ENCODE measurements at regions not wholly inside any gene's neighbourhood (a gene's known extent, or its start where the extent isn't known, plus 50 kb on each side); places are given as distances from the start of the nearest gene placed in this dataset.
"Not testable (repeated sequence)": the region's sequence is repeated elsewhere in the genome, so short reads cannot be mapped to it uniquely, and the experiment has no call there.

GRCh38 chr15:20473465-20473864, 68.1 kb downstream of the GOLGA6L6 start:
- not testable (repeated sequence) for DNase-seq (ENCODE audit: insufficient read length, low spot score); FAIRE-seq

GRCh38 chr15:20472983-20473382, 68.6 kb downstream of the GOLGA6L6 start:
- FAIRE-seq; DNase-seq (ENCODE audit: insufficient read length, low spot score): not testable (repeated sequence)

- not testable (repeated sequence) for DNase-seq (ENCODE audit: insufficient read length, low spot score)
These were observed 70.8 kb downstream of the GOLGA6L6 start for GRCh38 chr15:20470810-20471209.

GRCh38 chr15:20441138-20441537, 100.5 kb downstream of the GOLGA6L6 start:
- FAIRE-seq; DNase-seq (ENCODE audit: insufficient read length, low spot score): not testable (repeated sequence)

More at GRCh38 chr15:20470810-20471209, 70.8 kb downstream of the GOLGA6L6 start:
- FAIRE-seq: not testable (repeated sequence)

- not testable (repeated sequence) for FAIRE-seq; DNase-seq (ENCODE audit: insufficient read length, low spot score)
These were observed 101.2 kb downstream of the GOLGA6L6 start for GRCh38 chr15:20440390-20440789.

- FAIRE-seq; DNase-seq (ENCODE audit: insufficient read length, low spot score): not testable (repeated sequence)
These were observed 102.5 kb downstream of the GOLGA6L6 start for GRCh38 chr15:20439111-20439510.

GRCh38 chr15:20438255-20438654, 103.3 kb downstream of the GOLGA6L6 start:
- DNase-seq (ENCODE audit: insufficient read length, low spot score); FAIRE-seq: not testable (repeated sequence)

GRCh38 chr15:20433468-20433867, 108.1 kb downstream of the GOLGA6L6 start:
- DNase-seq (ENCODE audit: insufficient read length, low spot score): not testable (repeated sequence)

GRCh38 chr15:20430495-20430894, 111.1 kb downstream of the GOLGA6L6 start:
- FAIRE-seq; DNase-seq (ENCODE audit: insufficient read length, low spot score): not testable (repeated sequence)

More at GRCh38 chr15:20433468-20433867, 108.1 kb downstream of the GOLGA6L6 start:
- FAIRE-seq: not testable (repeated sequence)

GRCh38 chr15:20420710-20421109, 120.9 kb downstream of the GOLGA6L6 start:
- FAIRE-seq; DNase-seq (ENCODE audit: insufficient read length, low spot score): not testable (repeated sequence)

GRCh38 chr15:20416618-20417017, 125.0 kb downstream of the GOLGA6L6 start:
- DNase-seq (ENCODE audit: insufficient read length, low spot score); FAIRE-seq: not testable (repeated sequence)

GRCh38 chr15:20409667-20410198, 131.9 kb downstream of the GOLGA6L6 start:
- FAIRE-seq; DNase-seq (ENCODE audit: insufficient read length, low spot score): not testable (repeated sequence)

GRCh38 chr15:20409247-20409646, 132.4 kb downstream of the GOLGA6L6 start:
- DNase-seq (ENCODE audit: insufficient read length, low spot score) (no peak), FAIRE-seq (no peak)

- DNase-seq (ENCODE audit: insufficient read length, low spot score) (no peak), FAIRE-seq (no peak)
These were observed 134.0 kb downstream of the GOLGA6L6 start for GRCh38 chr15:20407553-20407952.

GRCh38 chr15:20404571-20404970, 137.0 kb downstream of the GOLGA6L6 start:
- FAIRE-seq: not testable (repeated sequence)

GRCh38 chr15:20402586-20402985, 139.0 kb downstream of the GOLGA6L6 start:
- not testable (repeated sequence) for FAIRE-seq; DNase-seq (ENCODE audit: insufficient read length, low spot score)

More at GRCh38 chr15:20404571-20404970, 137.0 kb downstream of the GOLGA6L6 start:
- not testable (repeated sequence) for DNase-seq (ENCODE audit: insufficient read length, low spot score)

GRCh38 chr15:20401058-20401457, 140.5 kb downstream of the GOLGA6L6 start:
- not testable (repeated sequence) for DNase-seq (ENCODE audit: insufficient read length, low spot score); FAIRE-seq

GRCh38 chr15:20398680-20399079, 142.9 kb downstream of the GOLGA6L6 start:
- DNase-seq (ENCODE audit: insufficient read length, low spot score); FAIRE-seq: not testable (repeated sequence)

- not testable (repeated sequence) for FAIRE-seq; DNase-seq (ENCODE audit: insufficient read length, low spot score)
These were observed 153.4 kb downstream of the GOLGA6L6 start for GRCh38 chr15:20388161-20388560.

GRCh38 chr15:20386198-20386597, 155.4 kb downstream of the GOLGA6L6 start:
- DNase-seq (ENCODE audit: insufficient read length, low spot score): no peak
- no peak for FAIRE-seq

- DNase-seq (ENCODE audit: insufficient read length, low spot score); FAIRE-seq: not testable (repeated sequence)
These were observed 161.4 kb downstream of the GOLGA6L6 start for GRCh38 chr15:20380199-20380598.

- no peak for DNase-seq (ENCODE audit: insufficient read length, low spot score)
- FAIRE-seq: no peak
These were observed 164.7 kb downstream of the GOLGA6L6 start for GRCh38 chr15:20376872-20377271.
